Fibroblast of peridontal ligament (primary cell): ENCODE measurements at regions not wholly inside any gene's neighbourhood (a gene's known extent, or its start where the extent isn't known, plus 50 kb on each side); places are given as distances from the start of the nearest gene placed in this dataset.
"Not testable (repeated sequence)": the region's sequence is repeated elsewhere in the genome, so short reads cannot be mapped to it uniquely, and the experiment has no call there.

ENCODE experiments used
- DNase-seq: peaks from one replicate; pipeline ENCODE4 v3.0.0-alpha.2; 2010; ENCODE audit errors: extremely low read depth

- no peak for DNase-seq
Measured at GRCh38 chr1:60553730-60554129, 480.2 kb upstream of the C1orf87 start.

GRCh38 chr1:60547821-60548220 lies 474.3 kb upstream of the C1orf87 start:
- DNase-seq = no peak

GRCh38 chr1:60541831-60542532 lies 468.4 kb upstream of the C1orf87 start:
- no peak for DNase-seq

- DNase-seq = no peak
Measured at GRCh38 chr1:60540141-60540540, 466.6 kb upstream of the C1orf87 start.

- no peak for DNase-seq
Measured at GRCh38 chr1:60535713-60536112, 462.1 kb upstream of the C1orf87 start.

- DNase-seq = no peak
Measured at GRCh38 chr1:60527567-60527966, 454.0 kb upstream of the C1orf87 start.

- DNase-seq = no peak
Measured at GRCh38 chr1:60516996-60517395, 443.4 kb upstream of the C1orf87 start.

- DNase-seq = no peak
Measured at GRCh38 chr1:60510162-60510561, 436.6 kb upstream of the C1orf87 start.

- DNase-seq = no peak
Measured at GRCh38 chr1:60504206-60504840, 430.8 kb upstream of the C1orf87 start.

- no peak for DNase-seq
Measured at GRCh38 chr1:60503266-60503925, 429.8 kb upstream of the C1orf87 start.

- DNase-seq = no peak
Measured at GRCh38 chr1:60502506-60502905, 428.9 kb upstream of the C1orf87 start.

- not testable (repeated sequence) for DNase-seq
Measured at GRCh38 chr1:60489916-60490480, 416.4 kb upstream of the C1orf87 start.

GRCh38 chr1:60488847-60489246 lies 415.3 kb upstream of the C1orf87 start:
- DNase-seq = no peak

GRCh38 chr1:60487565-60488345 lies 414.2 kb upstream of the C1orf87 start:
- no peak for DNase-seq

- no peak for DNase-seq
Measured at GRCh38 chr1:60483509-60483908, 409.9 kb upstream of the C1orf87 start.

- DNase-seq = no peak
Measured at GRCh38 chr1:60470246-60470645, 396.7 kb upstream of the C1orf87 start.

GRCh38 chr1:60463786-60464185 lies 390.2 kb upstream of the C1orf87 start:
- DNase-seq = no peak

- DNase-seq = no peak
Measured at GRCh38 chr1:60463146-60463545, 389.6 kb upstream of the C1orf87 start.

- DNase-seq = no peak
Measured at GRCh38 chr1:60461925-60462595, 388.5 kb upstream of the C1orf87 start.

GRCh38 chr1:60458111-60458510 lies 384.5 kb upstream of the C1orf87 start:
- DNase-seq = peak; percentile 38

- no peak for DNase-seq
Measured at GRCh38 chr1:60449876-60450275, 376.3 kb upstream of the C1orf87 start.
